A204.1 (cell line): ENCODE measurements at regions not wholly inside any gene's neighbourhood (a gene's known extent, or its start where the extent isn't known, plus 50 kb on each side); places are given as distances from the start of the nearest gene placed in this dataset.
"Not testable (repeated sequence)": the region's sequence is repeated elsewhere in the genome, so short reads cannot be mapped to it uniquely, and the experiment has no call there.

ENCODE experiments used
- FAIRE-seq: peaks from 2 replicates; lab custom pipeline; 2012; peaks lifted over from hg19 to GRCh38; lab: Jason Lieb, UNC

- not testable (repeated sequence) for FAIRE-seq
Measured at GRCh38 chr6:26957399-26958127, 289.9 kb upstream of the PRSS16 start.

DNA sequence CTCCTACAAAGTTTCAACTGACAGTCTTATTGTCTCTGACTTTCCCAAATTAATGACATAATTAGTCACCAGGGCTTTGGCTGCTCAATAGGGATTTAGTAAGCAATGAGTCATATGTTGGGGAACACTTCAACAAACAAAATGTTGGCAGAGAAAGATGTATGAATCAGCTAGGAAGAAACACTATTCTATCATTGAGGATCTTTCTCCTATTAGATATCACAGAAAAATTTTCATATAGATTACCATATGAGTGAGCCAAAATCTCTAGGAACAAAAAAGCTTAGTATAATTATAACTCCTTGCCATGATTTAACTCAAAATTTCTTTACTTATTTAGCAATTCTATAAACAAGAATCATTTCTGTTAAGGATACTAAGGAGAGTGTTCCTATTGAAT, 286.3 kb upstream of the PRSS16 start:
- FAIRE-seq: not testable (repeated sequence)

- FAIRE-seq: no peak
Measured at GRCh38 chr6:27002447-27002846, 245.1 kb upstream of the PRSS16 start.

GRCh38 chr6:27007020-27007419, 240.5 kb upstream of the PRSS16 start:
- no peak for FAIRE-seq

- FAIRE-seq: not testable (repeated sequence)
Measured at GRCh38 chr6:27008613-27009012, 238.9 kb upstream of the PRSS16 start.

GRCh38 chr6:27014053-27014452, 233.4 kb upstream of the PRSS16 start:
- FAIRE-seq: not testable (repeated sequence)

GRCh38 chr6:27016689-27017088, 230.8 kb upstream of the PRSS16 start:
- no peak for FAIRE-seq

GRCh38 chr6:27018401-27018800, 229.1 kb upstream of the PRSS16 start:
- FAIRE-seq: not testable (repeated sequence)

- FAIRE-seq: peak; percentile 88
Measured at GRCh38 chr6:27019651-27020552, 227.6 kb upstream of the PRSS16 start.

DNA sequence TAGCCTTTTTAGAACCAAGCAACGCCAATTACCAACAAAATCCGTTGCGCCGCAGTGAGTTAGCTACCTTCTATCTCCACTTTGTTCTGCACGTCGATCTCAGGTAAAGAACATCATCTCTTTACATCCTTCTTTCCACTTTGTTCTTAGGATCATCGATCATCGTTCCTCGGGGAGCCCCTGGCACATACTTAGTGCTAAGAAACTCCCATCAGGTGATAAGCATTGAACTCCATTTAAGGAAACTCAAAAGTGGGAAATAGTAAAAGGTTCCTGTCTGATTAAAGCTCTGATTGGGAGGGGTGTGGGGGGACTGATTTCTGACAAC, 227.0 kb upstream of the PRSS16 start:
- no peak for FAIRE-seq

- FAIRE-seq: no peak
Measured at GRCh38 chr6:27023664-27024063, 223.8 kb upstream of the PRSS16 start.

- FAIRE-seq: no peak
Measured at GRCh38 chr6:27025351-27025750, 222.2 kb upstream of the PRSS16 start.

GRCh38 chr6:27026361-27026760, 221.1 kb upstream of the PRSS16 start:
- no peak for FAIRE-seq

DNA sequence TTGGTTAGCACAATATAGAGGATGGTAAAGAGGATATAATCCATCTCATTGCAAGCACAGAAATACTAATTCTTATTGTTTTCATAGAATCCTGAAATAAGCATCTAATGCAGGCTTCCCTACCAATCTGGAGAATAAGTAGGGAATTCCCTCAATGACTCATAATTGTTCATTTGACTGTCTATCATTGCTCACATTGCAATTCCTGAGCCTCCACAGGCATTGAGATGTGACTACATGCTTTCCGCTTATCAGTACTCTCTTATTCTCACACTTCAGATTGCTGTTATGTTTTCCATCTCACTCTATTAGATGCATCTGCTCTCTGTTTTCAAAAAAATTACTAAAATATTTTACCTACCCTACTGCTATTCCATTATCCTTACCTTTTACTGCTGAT, 216.2 kb upstream of the PRSS16 start:
- FAIRE-seq: no peak

DNA sequence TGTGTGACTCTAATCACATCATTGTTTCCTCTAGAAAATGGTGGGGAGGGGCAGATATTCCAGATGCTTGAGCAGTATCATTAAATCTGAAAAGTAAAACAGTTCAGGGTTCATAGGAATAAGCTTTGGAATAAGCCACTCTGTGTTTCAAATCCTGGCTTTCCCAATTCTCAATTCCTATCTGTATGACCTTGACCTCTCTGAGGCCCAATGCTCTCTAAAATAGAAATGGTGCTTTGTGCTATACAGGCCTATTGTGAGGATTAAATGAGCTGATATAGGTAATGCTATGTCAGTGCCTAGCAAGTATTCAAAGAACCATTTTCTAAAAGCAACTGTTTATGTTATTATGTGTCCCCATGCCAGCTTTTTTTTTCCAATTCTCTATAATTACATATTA, 209.0 kb upstream of the PRSS16 start:
- no peak for FAIRE-seq

DNA sequence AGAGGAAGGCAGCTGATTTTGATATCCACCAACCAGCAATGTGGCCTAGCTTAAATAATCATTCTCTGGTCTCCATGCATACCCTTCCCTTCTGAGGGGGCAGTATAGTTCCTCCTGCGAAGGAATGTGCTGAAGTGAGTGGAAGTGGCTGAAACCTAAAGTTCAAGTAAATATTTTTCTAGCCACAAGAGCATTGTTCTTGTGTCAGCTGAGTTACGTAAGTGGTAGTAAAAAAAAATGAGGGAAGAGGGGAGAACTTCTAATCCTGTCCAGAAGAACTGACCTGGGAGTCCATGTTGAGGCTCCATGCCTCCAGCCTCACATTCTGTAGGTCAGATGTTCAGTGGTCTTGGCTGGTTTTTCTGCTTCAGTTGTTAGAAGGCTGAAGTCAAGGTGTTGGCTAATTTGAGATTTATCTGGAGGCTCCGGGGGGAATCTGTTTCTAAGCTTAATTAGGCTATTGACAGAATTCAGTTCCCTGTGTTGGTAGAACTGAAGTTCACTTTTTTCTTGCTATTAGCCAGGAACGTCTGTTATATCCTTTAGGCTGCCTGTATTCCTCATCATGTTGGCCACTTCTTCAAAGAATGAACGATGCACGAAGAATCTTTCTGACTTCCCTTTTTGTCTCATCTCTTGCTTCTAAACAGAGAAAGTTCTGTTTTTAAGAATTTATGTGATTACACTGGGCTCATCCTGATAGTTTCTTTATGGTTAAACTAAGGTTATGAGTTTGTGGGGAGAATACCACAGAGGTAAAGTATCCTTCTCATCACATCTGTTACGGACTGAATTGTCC, 207.1 kb upstream of the PRSS16 start:
- FAIRE-seq: no peak

- no peak for FAIRE-seq
Measured at GRCh38 chr6:27043244-27043643, 204.3 kb upstream of the PRSS16 start.

GRCh38 chr6:27045131-27045530, 202.4 kb upstream of the PRSS16 start:
- FAIRE-seq: not testable (repeated sequence)

DNA sequence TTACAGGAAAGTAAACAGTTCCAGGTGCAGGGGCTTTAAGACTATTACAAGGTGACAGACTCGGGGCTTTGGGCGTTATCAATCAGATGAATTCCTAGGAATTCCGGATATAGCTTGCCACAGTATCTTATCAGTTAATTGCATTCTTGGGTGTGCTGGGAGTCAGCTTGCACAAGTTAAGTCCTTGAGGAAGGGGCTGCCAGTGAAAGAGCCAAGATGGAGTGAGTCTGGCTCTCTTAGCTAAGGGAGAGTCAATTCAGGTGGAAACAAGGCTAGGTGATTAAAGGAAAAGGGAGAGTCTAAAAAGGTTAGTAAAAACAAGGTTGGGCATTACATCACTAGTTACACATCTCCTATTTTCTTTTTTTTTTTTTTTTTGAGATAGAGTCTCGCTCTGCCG, 199.8 kb upstream of the PRSS16 start:
- FAIRE-seq: not testable (repeated sequence)

DNA sequence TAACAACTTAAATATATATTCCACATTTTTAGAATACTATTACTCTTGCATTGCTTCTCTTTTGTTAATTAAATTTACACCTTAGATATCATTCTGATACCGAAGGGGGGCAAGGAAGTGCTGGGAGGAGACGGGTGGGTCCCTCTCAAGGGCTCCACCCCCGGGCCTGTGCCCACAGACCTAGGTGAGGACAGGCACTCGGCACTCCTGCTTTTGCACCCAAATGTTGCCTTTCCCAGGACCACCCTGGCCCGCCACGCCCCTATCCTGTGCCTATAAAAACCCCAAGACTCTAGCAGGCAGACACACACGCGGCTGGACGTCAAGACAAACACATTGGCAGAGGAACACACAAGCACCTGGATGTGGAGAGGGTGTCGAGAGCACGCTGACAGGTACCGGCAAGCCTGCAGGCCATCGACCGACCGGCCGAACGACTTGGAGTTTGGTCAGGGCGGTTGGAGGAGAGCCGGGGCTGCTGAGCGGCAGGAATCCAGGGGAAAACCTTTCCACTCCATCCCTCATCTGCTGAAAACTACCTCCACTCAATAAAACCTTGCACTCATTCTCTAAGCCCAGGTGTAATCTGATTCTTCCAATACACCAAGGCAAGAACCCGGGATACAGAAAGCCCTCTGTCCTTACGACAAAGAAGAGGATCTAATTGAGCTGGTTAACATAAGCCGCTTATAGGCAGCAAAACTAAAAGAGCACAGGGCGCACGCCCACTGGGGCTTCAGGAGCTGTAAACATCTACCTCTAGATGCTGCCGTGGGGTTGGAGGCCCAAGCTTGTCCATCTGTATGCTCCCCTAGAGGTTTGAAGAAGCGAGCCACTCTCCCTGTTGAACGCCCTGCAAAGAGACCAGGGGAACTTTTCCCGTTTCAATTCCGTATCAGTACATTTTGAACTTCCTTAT, 197.4 kb upstream of the PRSS16 start:
- FAIRE-seq: no peak

DNA sequence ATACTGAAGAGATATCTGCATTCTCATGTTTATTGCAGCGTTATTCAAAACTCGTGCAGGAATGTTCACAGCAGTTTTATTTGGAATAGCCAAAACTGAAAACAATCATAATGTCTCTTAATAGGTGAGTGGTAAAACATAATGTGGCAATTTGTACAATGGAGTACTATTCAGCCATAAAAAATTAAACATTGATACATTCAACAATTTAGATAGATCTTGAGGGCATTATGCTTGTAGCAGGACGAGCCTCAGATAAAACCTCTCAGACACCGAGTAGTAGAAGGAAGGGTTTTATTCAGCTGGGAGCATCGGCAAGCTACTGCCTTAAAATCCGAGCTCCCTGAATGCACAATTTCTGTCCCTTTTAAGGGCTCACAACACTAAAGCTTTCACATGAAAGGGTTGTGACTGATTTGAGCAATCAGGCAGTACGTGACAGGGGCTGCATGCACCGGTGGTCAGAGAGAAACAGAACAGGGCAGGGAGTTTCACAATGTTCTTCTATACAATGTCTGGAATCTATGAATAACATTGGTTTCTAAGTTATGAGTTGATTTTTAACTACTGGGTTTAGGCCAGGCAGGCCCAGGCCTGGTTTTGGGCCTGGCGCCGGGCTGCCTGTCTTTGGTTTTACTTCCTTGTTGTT, 195.3 kb upstream of the PRSS16 start:
- not testable (repeated sequence) for FAIRE-seq
